ENCODE measurements at regions not wholly inside any gene's neighbourhood (a gene's known extent, or its start where the extent isn't known, plus 50 kb on each side); places are given as distances from the start of the nearest gene placed in this dataset.

GRCh38 chr14:85293612-85294234 is 236.2 kb upstream of the FLRT2 start:
- DNase-seq, result no peak

DNA sequence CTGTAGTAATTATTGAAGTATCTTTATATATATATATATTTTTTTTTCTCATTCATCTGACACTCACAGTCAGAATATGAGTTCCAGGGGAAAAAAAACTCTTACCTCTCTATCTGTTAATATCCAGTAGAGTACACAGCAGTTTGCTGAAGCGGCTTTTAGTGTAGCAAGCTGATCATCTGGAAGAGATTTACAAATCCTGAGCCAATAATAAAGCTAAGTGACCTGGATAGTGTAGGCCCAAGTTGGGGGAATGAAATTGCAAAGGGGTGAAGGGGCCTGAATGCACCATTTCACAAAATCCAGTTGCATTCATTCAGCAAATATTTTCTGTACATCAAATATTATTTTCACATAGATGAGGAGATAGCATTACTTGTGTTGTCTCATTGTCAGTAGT is 234.6 kb upstream of the FLRT2 start:
- DNase-seq, result no peak

DNA sequence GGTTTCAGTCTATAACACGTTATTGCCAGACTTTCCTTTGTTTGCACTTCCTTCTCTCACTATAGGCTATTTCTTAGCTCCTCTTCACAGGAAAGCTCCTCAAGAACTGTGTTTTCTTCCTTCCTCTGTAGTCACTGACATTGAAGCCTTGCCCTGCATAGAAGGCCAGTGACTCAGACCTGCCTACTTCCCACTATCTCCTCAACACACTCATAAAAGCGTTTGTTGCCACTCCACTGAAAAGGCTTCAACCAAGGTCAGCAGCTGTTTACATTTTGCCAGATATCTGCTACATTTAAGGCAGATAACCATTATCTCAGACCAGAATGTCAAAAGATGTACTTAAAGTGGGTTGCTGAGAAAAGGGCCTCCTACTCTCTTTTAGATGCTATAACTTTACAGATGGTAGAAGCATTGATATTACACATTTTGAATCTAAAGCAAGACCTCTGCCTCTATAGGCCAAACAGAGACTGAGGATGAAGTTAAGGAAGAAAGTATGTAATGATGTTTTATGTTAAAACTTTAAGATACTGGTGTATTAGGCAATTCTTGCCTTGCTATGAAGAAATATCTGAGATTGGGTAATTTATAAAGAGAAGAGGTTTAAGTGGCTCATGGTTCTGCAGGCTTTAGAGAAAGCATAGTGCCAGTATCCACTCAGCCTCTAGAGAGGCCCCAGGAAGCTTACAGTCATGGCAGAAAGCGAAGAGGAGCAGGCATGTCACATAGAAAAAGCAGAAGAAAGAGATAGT is 233.3 kb upstream of the FLRT2 start:
- no peak for DNase-seq

DNA sequence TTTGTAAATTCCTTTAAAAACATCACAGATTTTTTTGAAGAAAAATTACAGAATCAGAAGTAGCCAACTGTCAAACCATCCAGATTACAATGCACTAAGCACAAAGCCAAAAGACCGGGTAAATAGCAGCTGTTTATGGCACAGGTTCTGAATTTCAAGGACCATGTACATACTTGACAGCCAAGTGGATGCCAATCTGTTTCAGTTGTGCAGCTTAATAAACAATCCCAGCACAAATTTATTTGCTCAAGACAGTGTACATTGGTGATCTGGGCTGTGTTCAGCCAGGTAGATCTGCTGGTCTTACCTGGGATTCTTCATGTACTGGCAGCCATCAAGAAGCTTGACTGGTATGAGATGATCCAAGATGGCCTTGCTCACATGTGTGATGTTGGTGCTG is 229.8 kb upstream of the FLRT2 start:
- peak; percentile 23 for DNase-seq

GRCh38 chr14:85301506-85301905 is 228.4 kb upstream of the FLRT2 start:
- no peak for DNase-seq

DNA sequence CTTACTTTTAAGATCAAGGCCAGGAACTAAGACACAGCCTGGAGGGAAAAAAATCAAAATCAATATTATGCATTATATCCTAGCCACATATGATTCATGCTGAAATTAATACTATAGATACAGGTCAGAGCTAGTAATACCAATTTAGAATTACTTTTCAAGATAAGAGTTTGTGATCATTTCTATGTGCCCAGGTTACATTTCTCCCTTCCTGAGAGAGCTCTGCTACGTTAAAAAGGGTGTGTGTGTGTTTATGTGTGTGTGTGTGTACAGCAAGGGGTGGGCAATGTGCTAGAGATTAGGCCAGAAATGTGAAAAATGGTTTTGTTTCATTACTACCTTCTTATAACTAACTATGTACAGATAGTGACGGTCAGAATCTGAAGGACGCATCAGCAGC is 223.9 kb upstream of the FLRT2 start:
- no peak for DNase-seq

GRCh38 chr14:85308531-85309300 is 221.2 kb upstream of the FLRT2 start:
- DNase-seq, result no peak

GRCh38 chr14:85310491-85311272 is 219.3 kb upstream of the FLRT2 start:
- DNase-seq, result no peak

- no peak for DNase-seq
These were observed 216.3 kb upstream of the FLRT2 start for GRCh38 chr14:85313560-85314207.

DNA sequence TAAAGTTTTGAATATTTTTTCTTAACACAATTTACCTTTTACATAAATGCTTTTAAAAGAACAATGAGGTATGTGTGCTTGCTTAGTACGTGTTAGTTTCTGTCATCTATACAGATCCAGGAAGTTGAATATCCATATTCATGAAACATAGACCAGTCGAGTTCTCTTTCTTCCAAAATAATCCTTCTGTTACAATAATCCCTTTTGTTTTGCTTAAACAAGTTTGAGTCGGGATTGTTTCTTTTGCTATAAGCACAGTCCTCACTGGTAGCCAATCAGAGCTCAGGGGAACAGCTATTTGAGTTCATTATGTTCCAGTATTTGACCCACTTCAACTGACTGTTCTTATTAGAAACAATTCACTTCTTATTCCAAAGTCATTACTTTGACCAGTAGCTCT is 214.7 kb upstream of the FLRT2 start:
- no peak for DNase-seq

DNA sequence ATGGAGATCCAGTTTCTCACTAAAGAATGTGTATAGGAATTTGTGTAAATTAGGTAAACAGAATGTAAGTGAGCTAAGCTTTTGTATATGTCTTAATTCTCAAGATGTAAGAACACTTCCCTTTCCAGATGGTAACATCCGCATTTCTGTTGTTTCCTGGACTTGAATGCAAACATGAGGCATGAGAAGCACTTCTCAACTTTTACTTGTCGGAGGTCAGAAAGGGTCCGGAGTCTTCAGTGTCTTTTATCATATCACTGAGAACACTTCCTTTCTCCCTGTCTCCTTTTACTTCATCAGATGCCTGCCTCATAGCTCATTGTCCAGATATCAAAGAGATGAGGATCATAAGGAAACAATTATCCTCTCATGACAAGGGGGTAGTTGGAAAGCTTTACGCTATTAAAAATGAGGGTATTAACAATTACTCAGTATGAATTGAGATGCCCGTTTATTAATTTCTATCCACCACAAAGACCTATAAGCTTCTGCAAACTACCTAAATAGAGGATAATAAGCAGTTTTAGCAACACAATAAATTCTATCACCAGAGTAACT is 214.1 kb upstream of the FLRT2 start:
- DNase-seq, result no peak

- DNase-seq, result no peak
These were observed 213.1 kb upstream of the FLRT2 start for GRCh38 chr14:85316701-85317410.

GRCh38 chr14:85317491-85318021 is 212.4 kb upstream of the FLRT2 start:
- no peak for DNase-seq

DNA sequence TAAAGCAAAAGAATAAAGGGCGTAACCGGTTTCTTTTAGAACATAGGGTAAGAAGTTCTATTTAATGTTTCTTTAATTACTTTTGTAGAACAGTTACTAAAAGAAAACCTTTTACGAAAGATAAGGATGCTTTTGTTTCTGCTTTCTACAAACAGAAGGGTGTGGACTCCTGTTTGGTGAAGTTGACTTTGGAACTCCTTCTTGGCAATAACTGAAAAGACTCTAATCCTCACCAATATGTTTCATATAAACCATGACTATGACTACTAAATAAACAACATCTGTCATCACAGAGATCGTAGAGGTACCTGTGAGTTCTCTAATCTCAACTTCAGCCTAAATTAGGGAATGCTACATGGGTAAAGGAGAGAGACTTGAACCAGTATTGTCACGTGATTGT is 210.8 kb upstream of the FLRT2 start:
- DNase-seq, result no peak

GRCh38 chr14:85319998-85320630 is 209.8 kb upstream of the FLRT2 start:
- DNase-seq, result no peak

GRCh38 chr14:85325134-85326017 is 204.6 kb upstream of the FLRT2 start:
- DNase-seq, result no peak

GRCh38 chr14:85332401-85332800 is 197.5 kb upstream of the FLRT2 start:
- no peak for DNase-seq

GRCh38 chr14:85333313-85333712 is 196.6 kb upstream of the FLRT2 start:
- DNase-seq, result no peak

GRCh38 chr14:85333841-85334240 is 196.1 kb upstream of the FLRT2 start:
- DNase-seq, result no peak

- DNase-seq, result no peak
These were observed 195.6 kb upstream of the FLRT2 start for GRCh38 chr14:85334316-85334715.

Measured in NCI-H774 (cell line).